ENCODE measurements at regions not wholly inside any gene's neighbourhood (a gene's known extent, or its start where the extent isn't known, plus 50 kb on each side); places are given as distances from the start of the nearest gene placed in this dataset.

DNA sequence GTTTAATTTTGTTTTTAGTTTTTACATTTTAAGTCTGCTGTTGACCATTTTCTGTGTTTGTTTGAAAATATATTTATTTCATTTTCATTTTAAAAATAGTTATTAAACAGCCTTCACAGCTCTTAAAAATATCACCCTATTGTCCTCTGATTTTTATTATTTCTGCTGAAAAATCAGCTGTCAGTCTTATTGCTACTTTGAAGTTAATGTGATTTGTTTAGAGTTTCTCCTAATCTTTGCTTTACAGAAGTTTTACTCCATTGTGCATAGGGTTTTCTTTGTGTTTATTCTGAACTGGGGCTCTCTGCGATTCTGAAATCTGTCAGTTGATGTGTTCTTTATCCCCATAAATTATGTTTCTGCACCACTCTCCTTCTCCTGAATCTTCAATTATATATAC, 486.3 kb downstream of the SOX5 start:
- intact Hi-C loops (cut with DNase I) = no loop called here
- ATAC-seq (no peak), DNase-seq (no peak)
- H3K27ac ChIP-seq (ENCODE audit: low read length) = no peak overlapping the region
- no peaks in the 10 kb centered on the region for H3K27me3 ChIP-seq (ENCODE audit: control insufficient read depth, insufficient read depth)
- no peaks in the 10 kb centered on the region for H3K9me3 ChIP-seq (ENCODE audit: control insufficient read depth, low read length)
- H3K4me1 ChIP-seq (ENCODE audit: control insufficient read depth, insufficient read depth, low read length) = no peaks in the 10 kb centered on the region
- H3K4me3 ChIP-seq (ENCODE audit: low read length) = no peak overlapping the region
- WGBS = 96% methylated on average over 1 of the region's 1 CpG

DNA sequence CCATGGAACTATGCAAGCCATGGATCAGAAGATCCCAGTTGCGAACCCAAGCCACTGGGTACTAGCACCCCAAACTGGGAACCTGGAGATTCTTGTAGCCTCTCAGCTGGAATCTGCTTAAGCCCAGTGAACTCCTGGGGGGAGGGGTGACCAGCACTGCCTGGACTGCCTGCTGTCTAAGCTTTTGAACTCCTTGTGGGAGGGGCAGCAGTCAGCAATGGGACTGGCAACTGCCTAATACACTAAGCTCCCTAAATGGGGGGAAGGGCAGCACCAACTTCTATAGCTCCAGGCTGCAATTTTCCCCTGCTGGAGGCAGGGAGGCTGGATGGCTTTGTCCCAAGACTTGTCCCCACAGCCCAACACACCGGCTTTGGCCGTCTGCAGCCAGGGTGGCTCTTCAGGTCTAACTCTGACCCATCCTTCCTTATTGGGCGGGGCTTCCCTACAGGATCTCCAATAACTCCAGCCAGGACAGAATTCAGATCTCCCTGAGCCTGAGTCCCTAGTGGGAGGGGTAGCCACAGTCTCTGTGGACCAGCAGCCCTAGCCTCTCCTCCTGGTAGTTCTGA, 485.1 kb downstream of the SOX5 start:
- intact Hi-C loops (cut with DNase I) = no loop called here
- no peaks in the 10 kb centered on the region for H3K4me1 ChIP-seq (ENCODE audit: control insufficient read depth, insufficient read depth, low read length)
- no peaks in the 10 kb centered on the region for H3K27me3 ChIP-seq (ENCODE audit: control insufficient read depth, insufficient read depth)
- no peak for ATAC-seq
- no peak overlapping the region for H3K27ac ChIP-seq (ENCODE audit: low read length)
- H3K4me3 ChIP-seq (ENCODE audit: low read length) = no peak overlapping the region
- DNase-seq = no peak
- WGBS = 82% methylated on average over 4 of the region's 4 CpGs
- no peaks in the 10 kb centered on the region for H3K9me3 ChIP-seq (ENCODE audit: control insufficient read depth, low read length)

DNA sequence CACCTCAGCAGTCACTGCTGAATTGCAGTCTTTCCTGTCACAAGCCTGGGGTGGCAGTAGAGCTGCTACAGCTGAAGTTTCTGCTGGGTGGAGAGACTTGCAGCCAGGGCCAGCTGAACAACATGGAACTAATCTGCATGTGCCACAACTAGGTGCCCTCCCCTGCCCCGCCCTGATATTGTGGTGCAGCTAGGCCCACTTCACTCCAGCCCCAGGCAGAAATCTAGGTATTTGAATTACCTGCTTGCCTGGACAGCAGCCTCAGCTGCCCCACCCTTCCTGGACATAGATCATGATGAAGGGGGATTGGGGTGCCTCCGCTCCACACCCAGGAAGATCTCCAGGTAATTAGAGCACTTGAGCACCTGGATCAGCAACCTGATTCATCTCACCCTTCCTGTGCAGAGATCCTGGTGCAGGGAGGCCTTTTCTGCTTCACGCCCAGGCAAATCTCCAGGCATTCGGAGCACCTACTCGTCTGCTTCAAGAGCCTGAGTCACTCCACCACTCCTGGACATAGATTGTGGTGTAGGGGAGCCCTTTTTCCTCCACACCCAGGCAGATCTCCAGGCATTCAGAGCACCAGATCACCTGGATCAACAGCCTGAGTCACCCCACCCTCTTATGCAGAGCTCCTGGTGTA, 477.0 kb downstream of the SOX5 start:
- 81% methylated on average over 5 of the region's 5 CpGs for WGBS
- no peak overlapping the region for H3K4me3 ChIP-seq (ENCODE audit: low read length)
- no peak overlapping the region for H3K27ac ChIP-seq (ENCODE audit: low read length)
- H3K27me3 ChIP-seq (ENCODE audit: control insufficient read depth, insufficient read depth) = no peaks in the 10 kb centered on the region
- DNase-seq (no peak), ATAC-seq (no peak)
- intact Hi-C loops (cut with DNase I) = no loop called here
- H3K9me3 ChIP-seq (ENCODE audit: control insufficient read depth, low read length) = no peaks in the 10 kb centered on the region
- no peaks in the 10 kb centered on the region for H3K4me1 ChIP-seq (ENCODE audit: control insufficient read depth, insufficient read depth, low read length)

DNA sequence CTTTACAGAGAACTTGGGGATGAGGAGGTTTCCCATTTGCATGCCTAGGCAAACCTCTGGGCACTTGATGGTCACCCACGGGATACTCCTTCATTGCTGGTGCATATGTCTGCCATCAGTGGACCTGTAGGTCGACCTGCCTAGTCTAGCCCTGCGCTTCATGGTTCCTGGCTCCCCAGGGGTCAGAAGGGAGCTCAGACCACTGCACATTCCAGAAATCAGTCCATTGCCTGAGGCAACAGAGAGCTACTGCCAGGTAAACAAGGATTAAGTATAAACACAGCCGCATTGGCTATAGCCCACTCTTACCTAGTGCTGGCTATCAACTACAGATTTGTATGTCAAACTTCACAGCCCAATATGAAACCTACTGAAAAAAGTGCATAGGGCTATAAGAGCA, 476.4 kb downstream of the SOX5 start:
- Histone ChIP-seq H3K27me3 (ENCODE audit: control insufficient read depth, insufficient read depth) (no peaks in the 10 kb centered on the region), H3K9me3 (ENCODE audit: control insufficient read depth, low read length) (no peaks in the 10 kb centered on the region), H3K27ac (ENCODE audit: low read length) (no peak overlapping the region), H3K4me1 (ENCODE audit: control insufficient read depth, insufficient read depth, low read length) (no peaks in the 10 kb centered on the region), H3K4me3 (ENCODE audit: low read length) (no peak overlapping the region)
- intact Hi-C loops (cut with DNase I) = no loop called here
- 84% methylated on average over 4 of the region's 4 CpGs for WGBS
- ATAC-seq (no peak), DNase-seq (no peak)

DNA sequence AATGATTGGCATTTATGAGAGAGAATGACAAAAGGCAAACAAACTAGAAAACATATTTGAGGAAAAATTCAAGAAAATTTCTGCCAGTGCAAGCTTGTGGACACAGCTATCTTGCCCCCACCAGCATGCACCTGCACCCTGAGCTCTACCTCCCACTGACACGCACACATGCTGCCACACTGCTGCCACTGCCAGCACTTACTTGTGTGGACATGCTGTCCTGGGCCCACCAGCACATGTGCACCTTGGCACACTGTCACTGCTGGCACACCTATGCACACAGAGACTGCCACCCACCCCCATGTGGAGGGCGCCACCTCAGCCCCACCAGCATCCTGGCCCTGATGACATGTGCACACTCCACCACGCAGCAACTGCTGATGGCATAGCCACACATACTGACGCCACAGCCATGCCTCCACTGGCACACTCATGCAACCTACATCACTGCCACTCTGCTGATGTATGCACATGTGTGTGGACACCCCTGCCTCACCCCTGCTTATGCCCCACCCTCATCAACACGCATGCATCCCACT, 475.0 kb downstream of the SOX5 start:
- no peaks in the 10 kb centered on the region for H3K9me3 ChIP-seq (ENCODE audit: control insufficient read depth, low read length)
- 92% methylated on average over 5 of the region's 5 CpGs for WGBS
- intact Hi-C loops (cut with DNase I) = no loop called here
- H3K27ac ChIP-seq (ENCODE audit: low read length) = no peak overlapping the region
- H3K27me3 ChIP-seq (ENCODE audit: control insufficient read depth, insufficient read depth) = no peaks in the 10 kb centered on the region
- no peak overlapping the region for H3K4me3 ChIP-seq (ENCODE audit: low read length)
- no peaks in the 10 kb centered on the region for H3K4me1 ChIP-seq (ENCODE audit: control insufficient read depth, insufficient read depth, low read length)
- ATAC-seq (no peak), DNase-seq (no peak)

All from right cardiac atrium (tissue), 5 donors.